ENCODE measurements at regions not wholly inside any gene's neighbourhood (a gene's known extent, or its start where the extent isn't known, plus 50 kb on each side); places are given as distances from the start of the nearest gene placed in this dataset.

- TF ChIP-seq, protein P1, sequence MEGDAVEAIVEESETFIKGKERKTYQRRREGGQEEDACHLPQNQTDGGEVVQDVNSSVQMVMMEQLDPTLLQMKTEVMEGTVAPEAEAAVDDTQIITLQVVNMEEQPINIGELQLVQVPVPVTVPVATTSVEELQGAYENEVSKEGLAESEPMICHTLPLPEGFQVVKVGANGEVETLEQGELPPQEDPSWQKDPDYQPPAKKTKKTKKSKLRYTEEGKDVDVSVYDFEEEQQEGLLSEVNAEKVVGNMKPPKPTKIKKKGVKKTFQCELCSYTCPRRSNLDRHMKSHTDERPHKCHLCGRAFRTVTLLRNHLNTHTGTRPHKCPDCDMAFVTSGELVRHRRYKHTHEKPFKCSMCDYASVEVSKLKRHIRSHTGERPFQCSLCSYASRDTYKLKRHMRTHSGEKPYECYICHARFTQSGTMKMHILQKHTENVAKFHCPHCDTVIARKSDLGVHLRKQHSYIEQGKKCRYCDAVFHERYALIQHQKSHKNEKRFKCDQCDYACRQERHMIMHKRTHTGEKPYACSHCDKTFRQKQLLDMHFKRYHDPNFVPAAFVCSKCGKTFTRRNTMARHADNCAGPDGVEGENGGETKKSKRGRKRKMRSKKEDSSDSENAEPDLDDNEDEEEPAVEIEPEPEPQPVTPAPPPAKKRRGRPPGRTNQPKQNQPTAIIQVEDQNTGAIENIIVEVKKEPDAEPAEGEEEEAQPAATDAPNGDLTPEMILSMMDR (IDR thresholded peaks at IDR 0.05; ENCODE audit: insufficient read depth, low read depth, low read length): no peak
- no peak for DNase-seq (ENCODE audit: low read depth)
- no peak overlapping the region for H3K4me3 ChIP-seq (ENCODE audit: low read depth, low read length)
Observed at GRCh38 chr14:76927971-76928700, 100.4 kb downstream of the IRF2BPL start.

- DNase-seq (ENCODE audit: low read depth): peak; percentile 65
- TF ChIP-seq, protein P1 (IDR thresholded peaks at IDR 0.05; ENCODE audit: insufficient read depth, low read depth, low read length): no peak
- no peak overlapping the region for H3K4me3 ChIP-seq (ENCODE audit: low read depth, low read length)
Observed at GRCh38 chr14:76926521-76927251, 100.5 kb downstream of the LRRC74A start.

DNA sequence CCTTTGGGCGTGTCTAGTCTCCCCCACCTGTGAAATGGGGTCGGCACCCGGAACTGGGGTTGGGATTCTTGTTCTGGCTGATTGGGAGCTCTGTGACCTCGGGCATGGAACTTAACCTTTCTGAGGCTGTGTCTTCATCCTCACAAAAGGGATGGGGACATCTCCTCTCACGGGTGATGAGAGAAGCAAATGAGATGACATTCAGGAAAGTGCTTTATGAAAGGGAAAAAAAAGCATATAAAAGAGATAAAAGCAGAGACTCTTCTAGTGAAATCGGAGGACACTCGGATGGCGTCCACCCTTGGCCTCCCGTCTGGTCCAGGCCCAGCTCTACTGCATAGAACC lies 98.9 kb downstream of the LRRC74A start:
- TF ChIP-seq, protein P1 (IDR thresholded peaks at IDR 0.05; ENCODE audit: insufficient read depth, low read depth, low read length): no peak
- no peak overlapping the region for H3K4me3 ChIP-seq (ENCODE audit: low read depth, low read length)
- no peak for DNase-seq (ENCODE audit: low read depth)

DNA sequence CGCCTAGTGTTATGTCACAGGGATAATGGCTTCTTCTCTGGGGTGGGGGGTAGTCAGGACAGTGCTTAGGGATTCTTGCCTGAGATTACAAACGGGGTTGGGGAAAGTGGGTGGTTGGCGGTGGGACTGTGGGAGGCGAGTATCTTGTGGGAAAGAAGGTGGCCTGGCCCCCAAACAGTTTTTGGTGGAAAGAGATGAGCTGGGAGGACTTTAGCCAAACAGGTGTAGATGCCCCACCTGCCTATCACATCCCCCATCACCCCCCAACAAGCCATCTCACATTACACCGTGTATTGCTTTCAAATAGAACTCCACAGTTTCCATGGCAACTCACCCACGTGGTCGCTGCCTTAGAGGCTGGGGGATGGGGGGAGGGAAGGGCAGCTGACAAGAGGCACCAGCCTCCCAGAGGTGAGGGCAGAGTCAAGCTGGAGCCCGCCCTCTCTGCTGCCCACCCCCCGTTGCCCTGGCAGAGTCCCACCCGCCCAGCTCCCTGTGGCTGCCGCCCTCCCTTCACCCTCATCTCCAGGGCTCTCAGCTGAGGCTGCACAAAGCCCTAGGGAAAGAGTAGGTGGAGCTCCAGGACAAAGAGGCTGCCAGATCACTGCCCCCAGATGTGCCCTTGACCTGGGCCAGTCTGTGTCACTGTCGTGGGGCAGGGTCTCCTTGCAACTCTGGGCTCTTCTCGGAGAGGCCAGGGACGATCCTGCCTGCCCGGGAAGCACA lies 98.3 kb downstream of the LRRC74A start:
- no peak overlapping the region for H3K4me3 ChIP-seq (ENCODE audit: low read depth, low read length)
- no peak for DNase-seq (ENCODE audit: low read depth)
- TF ChIP-seq, protein P1 (IDR thresholded peaks at IDR 0.05; ENCODE audit: insufficient read depth, low read depth, low read length): no peak

DNA sequence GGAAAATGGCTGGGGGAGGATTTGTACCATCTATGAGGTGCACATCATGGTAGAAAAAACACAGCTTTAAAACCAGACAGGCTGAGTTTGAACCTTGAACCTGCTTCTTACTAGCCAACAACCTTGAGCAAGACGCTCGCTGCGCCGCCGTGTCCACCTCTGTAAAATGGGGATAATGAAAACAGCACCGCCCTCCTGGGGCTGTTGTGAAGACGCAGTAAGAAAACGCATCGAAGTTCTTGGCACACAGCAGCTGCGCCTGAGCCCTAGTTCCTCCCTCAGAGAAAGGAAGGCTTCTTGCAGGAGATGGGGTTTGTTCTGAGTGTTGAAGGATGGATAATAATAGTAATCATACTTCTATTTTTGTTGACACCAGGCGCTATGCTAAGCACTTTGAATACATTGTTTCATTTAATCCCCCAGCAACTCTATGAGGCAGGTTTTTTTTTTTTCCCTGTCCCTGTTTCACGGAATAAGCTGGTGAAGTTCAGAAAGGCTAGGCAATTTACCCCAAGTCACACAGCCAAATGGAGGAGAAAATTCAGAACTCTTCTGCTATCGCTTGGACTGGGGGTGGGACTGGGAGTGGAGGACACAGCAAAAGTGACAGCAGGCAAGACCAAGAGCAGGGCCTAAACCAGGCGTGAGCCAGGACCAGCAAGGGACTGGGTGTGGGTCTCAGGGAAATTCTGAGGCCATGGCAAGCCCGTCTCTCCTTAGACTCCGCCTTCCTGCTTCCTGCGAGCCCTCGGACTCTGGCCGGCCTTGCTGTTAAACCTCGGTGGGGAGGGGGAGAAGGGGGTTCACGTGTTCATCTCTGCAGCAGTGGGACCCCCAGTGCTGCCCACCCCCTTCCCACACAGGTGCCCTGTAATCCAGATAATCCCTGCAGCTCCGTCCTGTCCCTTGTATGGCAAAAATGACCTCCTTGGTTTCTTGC lies 97.5 kb downstream of the LRRC74A start:
- TF ChIP-seq, protein P1 (IDR thresholded peaks at IDR 0.05; ENCODE audit: insufficient read depth, low read depth, low read length): no peak
- no peak overlapping the region for H3K4me3 ChIP-seq (ENCODE audit: low read depth, low read length)
- DNase-seq (ENCODE audit: low read depth): no peak

DNA sequence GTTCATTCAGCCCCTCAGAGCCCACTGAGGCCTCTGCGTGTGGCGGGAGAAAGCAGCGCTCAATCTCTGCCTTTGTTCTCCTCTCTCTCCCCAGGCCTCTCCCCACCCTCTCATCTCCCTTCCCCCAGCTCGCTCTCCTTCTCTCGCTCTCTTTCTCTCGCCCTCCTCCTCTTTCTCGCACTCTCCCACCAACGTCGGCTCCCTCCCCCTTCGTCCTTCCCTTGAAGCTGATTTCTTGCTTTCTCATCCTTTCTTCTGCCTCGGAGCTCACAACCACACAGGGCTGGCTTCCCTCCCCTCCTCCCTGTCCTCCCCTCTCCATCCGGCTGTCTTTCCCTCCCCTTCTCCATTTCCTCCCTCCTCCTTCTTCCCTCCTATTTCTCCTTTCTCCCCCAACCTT lies 96.4 kb downstream of the LRRC74A start:
- no peak for DNase-seq (ENCODE audit: low read depth)
- TF ChIP-seq, protein P1 (IDR thresholded peaks at IDR 0.05; ENCODE audit: insufficient read depth, low read depth, low read length): no peak
- H3K4me3 ChIP-seq (ENCODE audit: low read depth, low read length): no peak overlapping the region
